ENCODE measurements at regions not wholly inside any gene's neighbourhood (a gene's known extent, or its start where the extent isn't known, plus 50 kb on each side); places are given as distances from the start of the nearest gene placed in this dataset.

GRCh38 chr2:2665834-2666133 lies 334.7 kb upstream of the MYT1L start:
- TF ChIP-seq, protein P1, sequence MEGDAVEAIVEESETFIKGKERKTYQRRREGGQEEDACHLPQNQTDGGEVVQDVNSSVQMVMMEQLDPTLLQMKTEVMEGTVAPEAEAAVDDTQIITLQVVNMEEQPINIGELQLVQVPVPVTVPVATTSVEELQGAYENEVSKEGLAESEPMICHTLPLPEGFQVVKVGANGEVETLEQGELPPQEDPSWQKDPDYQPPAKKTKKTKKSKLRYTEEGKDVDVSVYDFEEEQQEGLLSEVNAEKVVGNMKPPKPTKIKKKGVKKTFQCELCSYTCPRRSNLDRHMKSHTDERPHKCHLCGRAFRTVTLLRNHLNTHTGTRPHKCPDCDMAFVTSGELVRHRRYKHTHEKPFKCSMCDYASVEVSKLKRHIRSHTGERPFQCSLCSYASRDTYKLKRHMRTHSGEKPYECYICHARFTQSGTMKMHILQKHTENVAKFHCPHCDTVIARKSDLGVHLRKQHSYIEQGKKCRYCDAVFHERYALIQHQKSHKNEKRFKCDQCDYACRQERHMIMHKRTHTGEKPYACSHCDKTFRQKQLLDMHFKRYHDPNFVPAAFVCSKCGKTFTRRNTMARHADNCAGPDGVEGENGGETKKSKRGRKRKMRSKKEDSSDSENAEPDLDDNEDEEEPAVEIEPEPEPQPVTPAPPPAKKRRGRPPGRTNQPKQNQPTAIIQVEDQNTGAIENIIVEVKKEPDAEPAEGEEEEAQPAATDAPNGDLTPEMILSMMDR (conservative IDR thresholded peaks at IDR 0.05; ENCODE audit: low read length): no peak
- no peak for DNase-seq (ENCODE audit: low read depth)
- no peak overlapping the region for H3K4me3 ChIP-seq (ENCODE audit: low read length)

DNA sequence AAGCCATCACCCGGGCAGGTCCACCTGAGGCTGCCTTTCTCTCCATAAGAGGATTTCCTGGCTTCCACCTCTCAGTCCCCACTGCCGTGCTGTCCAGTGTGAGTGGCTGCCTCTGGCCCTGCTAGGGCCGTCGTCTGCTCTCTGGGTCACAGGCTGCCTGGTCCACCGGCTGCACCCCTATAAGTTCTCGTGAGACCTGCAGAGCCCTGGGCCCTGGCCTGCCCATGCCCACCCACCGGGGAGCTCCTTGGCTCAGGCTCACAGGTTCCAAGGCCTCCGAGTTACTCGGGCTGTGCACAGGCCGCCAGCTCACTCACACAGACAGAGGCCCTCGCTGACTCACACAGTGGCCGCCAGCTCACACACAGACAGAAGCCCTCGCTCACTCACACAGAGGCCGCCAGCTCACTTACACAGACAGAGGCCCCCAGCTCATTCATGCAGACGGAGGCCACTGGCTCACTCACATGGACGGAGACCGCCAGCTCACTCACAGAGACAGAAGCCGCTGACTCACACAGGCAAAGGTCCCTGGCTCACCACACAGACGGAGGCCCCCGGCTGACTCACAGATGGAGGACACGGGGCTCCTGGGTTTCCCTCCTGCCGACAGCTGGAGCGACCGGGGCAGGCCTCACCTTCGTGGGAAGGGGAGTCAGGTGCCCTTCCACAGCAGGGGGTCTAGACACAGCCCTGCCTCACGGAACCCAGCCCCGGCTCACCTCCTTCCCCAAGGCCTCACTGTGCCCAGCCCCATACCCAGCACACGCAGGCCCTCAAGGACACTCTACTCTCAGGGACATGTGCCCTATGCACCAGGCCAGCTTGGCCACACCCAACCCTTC lies 334.1 kb upstream of the MYT1L start:
- peak; percentile 2 for DNase-seq (ENCODE audit: low read depth)
- TF ChIP-seq, protein P1 (conservative IDR thresholded peaks at IDR 0.05; ENCODE audit: low read length): no peak
- H3K4me3 ChIP-seq (ENCODE audit: low read length): no peak overlapping the region

DNA sequence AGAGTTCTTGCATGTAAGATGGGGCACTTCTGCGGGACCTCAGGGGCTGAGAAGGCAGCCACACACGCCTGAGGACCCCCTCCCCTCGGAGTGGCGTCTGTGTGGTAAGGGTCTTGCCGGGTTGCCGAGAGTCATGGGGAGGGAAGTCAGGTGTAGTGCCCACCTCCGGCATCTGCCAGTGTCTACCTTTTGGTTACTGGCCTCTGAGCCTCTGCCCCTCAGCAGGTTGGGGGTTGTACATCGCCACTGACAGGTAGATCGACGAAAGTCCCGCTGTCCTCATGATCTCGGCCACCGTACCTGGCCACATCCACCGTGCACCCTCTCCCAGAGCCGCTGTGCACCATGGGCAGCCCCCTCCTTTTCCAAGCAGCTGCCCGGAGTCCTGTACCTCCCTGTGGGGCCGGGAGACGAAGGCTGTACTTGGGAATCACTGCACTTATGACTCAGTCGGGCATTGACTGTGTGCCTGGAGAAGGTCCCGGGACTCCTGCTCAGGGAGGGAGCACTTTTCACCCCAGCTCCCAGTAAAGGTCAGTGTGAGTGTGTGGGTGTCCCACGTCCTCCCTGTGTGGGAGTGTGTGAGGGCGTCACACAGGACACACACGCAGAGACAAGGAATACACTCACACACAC lies 332.4 kb upstream of the MYT1L start:
- TF ChIP-seq, protein P1 (conservative IDR thresholded peaks at IDR 0.05; ENCODE audit: low read length): no peak
- no peak for DNase-seq (ENCODE audit: low read depth)
- no peak overlapping the region for H3K4me3 ChIP-seq (ENCODE audit: low read length)

GRCh38 chr2:2662847-2663356 lies 331.8 kb upstream of the MYT1L start:
- DNase-seq (ENCODE audit: low read depth): no peak
- TF ChIP-seq, protein P1 (conservative IDR thresholded peaks at IDR 0.05; ENCODE audit: low read length): no peak
- no peak overlapping the region for H3K4me3 ChIP-seq (ENCODE audit: low read length)

DNA sequence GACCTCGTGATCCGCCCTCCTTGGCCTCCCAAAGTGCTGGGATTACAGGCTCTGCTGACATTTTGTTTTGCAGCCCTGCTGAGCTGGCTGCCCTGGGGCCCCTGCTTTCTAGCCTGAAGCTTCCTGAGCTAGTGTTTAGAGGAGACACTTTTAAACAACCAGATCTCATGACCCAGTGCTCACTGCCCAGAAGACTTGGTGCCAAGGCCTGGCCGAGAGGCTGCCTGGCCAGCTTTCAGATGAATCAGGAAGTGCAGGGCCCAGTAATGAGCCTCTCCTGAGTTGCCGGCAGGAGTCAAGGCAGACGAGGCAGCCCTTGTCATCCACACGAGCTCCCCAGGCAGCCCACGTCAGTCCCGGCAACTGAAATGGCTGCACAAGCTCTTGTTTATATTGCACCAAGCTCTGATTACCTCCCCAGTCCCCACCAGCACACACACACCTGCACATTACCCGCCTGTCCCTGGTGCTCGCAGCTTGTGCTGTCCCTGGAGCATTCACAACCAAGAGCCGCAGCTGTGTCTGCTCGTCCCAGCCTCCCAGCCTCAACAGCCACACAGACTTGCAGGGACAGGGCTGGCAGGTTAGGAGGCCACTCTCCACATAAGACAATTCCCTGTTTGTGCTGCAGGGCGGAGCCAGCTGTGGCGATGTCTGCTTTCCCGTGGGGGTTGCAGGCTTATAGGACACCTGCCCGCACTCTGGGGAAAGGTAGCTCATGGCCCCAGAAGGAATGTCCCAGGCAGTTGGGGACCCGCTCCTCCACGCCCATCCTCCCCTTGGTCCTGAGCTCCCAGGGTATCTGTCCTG lies 331.2 kb upstream of the MYT1L start:
- DNase-seq (ENCODE audit: low read depth): no peak
- no peak overlapping the region for H3K4me3 ChIP-seq (ENCODE audit: low read length)
- TF ChIP-seq, protein P1 (conservative IDR thresholded peaks at IDR 0.05; ENCODE audit: low read length): no peak

- H3K4me3 ChIP-seq (ENCODE audit: low read length): no peak overlapping the region
- DNase-seq (ENCODE audit: low read depth): no peak
- TF ChIP-seq, protein P1 (conservative IDR thresholded peaks at IDR 0.05; ENCODE audit: low read length): no peak
Observed at GRCh38 chr2:2660789-2661355, 329.8 kb upstream of the MYT1L start.

Data from AG10803 (cell line).